K562 (cell line): ENCODE measurements at regions not wholly inside any gene's neighbourhood (a gene's known extent, or its start where the extent isn't known, plus 50 kb on each side); places are given as distances from the start of the nearest gene placed in this dataset.

Experiments
- ATAC-seq: fragments of 200-7000 bp; cut with Tn5 transposase; 3 replicates; pipeline ENCODE4 v1.9.1; 2020; ENCODE audit warnings: moderate library complexity
- BruUV-seq: library from RNA; stranded (reverse); fragments of 400-500 nt; replicated peaks from 2 replicates; lab custom pipeline; 2021; lab: Mats Ljungman, UMichigan
- CTCF ChIA-PET: fragments of 300-600 bp; formaldehyde crosslinking; extraction: SDS; loops from one replicate; lab custom pipeline; 2021; ENCODE audit warnings: low intra/inter-chr PET ratio; lab: Yijun Ruan, JAX
- POLR2A ChIA-PET: fragments of 300-600, 350-650 bp; sonication (Branson Sonifier 250); formaldehyde crosslinking; extraction: SDS; loops from one replicate; lab custom pipeline; 2021; ENCODE audit warnings: antibody characterized with exemption, inconsistent platforms; lab: Yijun Ruan, JAX
- DNase-seq, 4 experiments: peaks; one replicate each; pipeline versions ENCODE4 v3.0.0 to v3.0.0-alpha.2; 2011 to 2018; ENCODE audit warnings: low spot score in 3 of 4, mixed read lengths in 3 of 4; ENCODE audit errors: extremely low read depth in 1 of 4
- FAIRE-seq: peaks from 2 replicates; lab custom pipeline; 2011; peaks lifted over from hg19 to GRCh38; lab: Jason Lieb, UNC
- H2AFZ ChIP-seq: 2 replicates; pipeline ENCODE4 v1.6.0; 2011; ENCODE audit warnings: low read depth, low read length, control low read depth, inconsistent platforms
- H3K27ac ChIP-seq: fragments of 200-600 bp; 3 replicates; pipeline ENCODE4 v1.8.0; 2011; ENCODE audit warnings: low read depth, mild to moderate bottlenecking, control low read depth, inconsistent platforms, low read length, moderate library complexity, mixed read lengths; ENCODE audit errors: extremely low read depth
- H3K27me3 ChIP-seq, 2 experiments: fragments of 300-600 bp in 1 of 2; 2 replicates in 1 of 2; 3 replicates in 1 of 2; pipeline versions ENCODE4 v1.6.0 to v1.8.0; 2011; ENCODE audit warnings: inconsistent platforms in 2 of 2, low read length in 2 of 2, mild to moderate bottlenecking in 1 of 2, mixed read lengths in 1 of 2, moderate library complexity in 1 of 2; ENCODE audit not compliant: control insufficient read depth in 2 of 2, insufficient read depth in 2 of 2
- H3K36me3 ChIP-seq: fragments of 300-600 bp; 3 replicates; pipeline ENCODE4 v1.8.0; 2011; ENCODE audit warnings: mild to moderate bottlenecking, low read length, inconsistent platforms; ENCODE audit not compliant: control insufficient read depth, insufficient read depth
- H3K4me1 ChIP-seq, 2 experiments: fragments of 200-600 bp in 1 of 2; replicated peaks in 1 of 2; 2 replicates in 1 of 2; 3 replicates in 1 of 2; pipeline versions ENCODE4 v1.5.1 to v1.8.0; 2011; ENCODE audit warnings: inconsistent platforms in 2 of 2, low read length in 2 of 2, mild to moderate bottlenecking in 1 of 2, mixed read lengths in 1 of 2, moderate library complexity in 1 of 2; ENCODE audit not compliant: control insufficient read depth in 2 of 2, insufficient read depth in 2 of 2
- H3K4me2 ChIP-seq: 2 replicates; pipeline ENCODE4 v1.6.1; 2011; ENCODE audit warnings: low read length, control low read depth, inconsistent platforms, mixed read lengths; ENCODE audit not compliant: insufficient read depth
- H3K4me3 ChIP-seq: fragments of 200-600 bp; sonication (generic), shearing (Covaris generic); 2 replicates; pipeline ENCODE4 v1.5.1; 2016; ENCODE audit warnings: control low read depth, inconsistent platforms
- H3K79me2 ChIP-seq: fragments of 200-600 bp; 3 replicates; pipeline ENCODE4 v1.8.0; 2011; ENCODE audit warnings: low read length, inconsistent platforms; ENCODE audit not compliant: control insufficient read depth, insufficient read depth
- H3K9ac ChIP-seq, 2 experiments: 2 replicates each; pipeline versions ENCODE4 v1.6.0 to v1.6.1; 2011; ENCODE audit warnings: low read depth in 2 of 2, low read length in 2 of 2, control low read depth in 1 of 2, inconsistent platforms in 1 of 2, mild to moderate bottlenecking in 1 of 2, mixed read lengths in 1 of 2; ENCODE audit not compliant: insufficient read depth in 1 of 2
- H3K9me1 ChIP-seq: one replicate; pipeline ENCODE4 v1.6.0; 2011; ENCODE audit warnings: inconsistent platforms, mild to moderate bottlenecking, low read length, moderate library complexity; ENCODE audit not compliant: control insufficient read depth, insufficient read depth
- H3K9me3 ChIP-seq: replicated peaks from 2 replicates; pipeline ENCODE4 v1.5.1; 2011; ENCODE audit warnings: low read depth, low read length, inconsistent platforms; ENCODE audit not compliant: control insufficient read depth, insufficient read depth
- H4K20me1 ChIP-seq: replicated peaks from 2 replicates; pipeline ENCODE4 v1.6.1; 2011; ENCODE audit warnings: low read length, inconsistent platforms, mixed read lengths; ENCODE audit not compliant: control insufficient read depth, insufficient read depth
- ATF2 ChIP-seq: sonication (generic); formaldehyde crosslinking; IDR thresholded peaks from 2 replicates; pipeline ENCODE4 v1.8.1; 2022; ENCODE audit warnings: missing genetic modification reagents
- GTF3C2 ChIP-seq: IDR thresholded peaks from 3 replicates; pipeline ENCODE4 v1.6.1; 2011; ENCODE audit warnings: borderline replicate concordance, mild to moderate bottlenecking, moderate library complexity; ENCODE audit not compliant: insufficient read length; ENCODE audit errors: extremely low read depth
- MAFG ChIP-seq: fragments of 450-650 bp; conservative IDR thresholded peaks from 2 replicates; pipeline ENCODE4 v1.6.1; 2016; ENCODE audit warnings: missing genetic modification characterization, missing compliant biosample characterization
- MAX ChIP-seq: sonication (generic); formaldehyde crosslinking; IDR thresholded peaks from 2 replicates; pipeline ENCODE4 v1.9.0; 2022; ENCODE audit warnings: mild to moderate bottlenecking, missing genetic modification reagents
- NCOA1 ChIP-seq: fragments of 450-650 bp; IDR thresholded peaks from 2 replicates; pipeline ENCODE4 v1.6.1; 2016; ENCODE audit warnings: low read depth
- TEAD1 ChIP-seq, 2 experiments: fragments of 450-650 bp in 1 of 2; sonication (generic) in 1 of 2; formaldehyde crosslinking; IDR thresholded peaks; 2 replicates each; pipeline versions ENCODE4 v1.4.0 to v1.8.0; 2020 to 2022; ENCODE audit warnings: mild to moderate bottlenecking in 2 of 2, missing genetic modification reagents in 1 of 2
- WHSC1 ChIP-seq: IDR thresholded peaks from one replicate; pipeline ENCODE4 v1.6.1; 2012; ENCODE audit warnings: low read length, control low read depth, inconsistent platforms
- ZBTB34 ChIP-seq: fragments of 250-450 bp; sonication (Bioruptor Pico); IDR thresholded peaks from 2 replicates; pipeline ENCODE4 v1.8.0; 2021; ENCODE audit warnings: mild to moderate bottlenecking, moderate library complexity
- ZBTB5 ChIP-seq: fragments of 450-650 bp; IDR thresholded peaks from 2 replicates; pipeline ENCODE4 v1.6.1; 2017; ENCODE audit warnings: antibody characterized with exemption
- ZNF512 ChIP-seq: IDR thresholded peaks from 2 replicates; pipeline ENCODE4 v1.6.1; 2016; ENCODE audit warnings: missing genetic modification characterization, missing compliant biosample characterization
- ZNF668 ChIP-seq: fragments of 250-450 bp; sonication (Bioruptor Pico); IDR thresholded peaks from 2 replicates; pipeline ENCODE4 v1.8.0; 2022; ENCODE audit warnings: mild to moderate bottlenecking, inconsistent platforms
- WGBS: fragments of 100-300 bp; shearing (Covaris generic); methylation state at CpG from one replicate; pipeline ENCODE4 v1.1.6; 2016; ENCODE audit warnings: low coverage, mixed read lengths; ENCODE audit not compliant: insufficient coverage; ENCODE audit errors: missing lambda C conversion rate; 5-methylcytosine and 5-hydroxymethylcytosine counted together
- in situ Hi-C: fragments of 300-500 bp; cut with MboI; formaldehyde crosslinking; loops from 4 replicates; pipeline ENCODE4 v1.15.0; 2018; ENCODE audit warnings: inconsistent platforms, mixed read lengths
- intact Hi-C: fragments of 100-400 bp; cut with micrococcal nuclease; formaldehyde crosslinking; loops from 2 replicates; pipeline ENCODE4 v1.14.2; 2022

GRCh38 chr4:151865312-151865711 lies 104.5 kb upstream of the GATB start (continued):
- TF ChIP-seq ZNF512 (tag) (no peak), ZNF668 (CRISPR knock-in tag) (no peak)

- CTCF ChIA-PET, result no interaction called here
- Histone ChIP-seq H3K27me3 (peaks cover 9 to 44% of the 10 kb centered on the region in 2 experiments; a peak in 3 of 5 replicates), H3K36me3 (no peaks in the 10 kb centered on the region), H2AFZ (no peak overlapping the region), H3K9me1 (no peaks in the 10 kb centered on the region), H3K9me3 (no peaks in the 10 kb centered on the region), H3K9ac (no peak overlapping the region), H3K27ac (no peak overlapping the region), H3K4me2 (no peak overlapping the region), H3K4me3 (no peak overlapping the region), H3K4me1 (no peaks in the 10 kb centered on the region), H4K20me1 (peaks cover 7% of the 10 kb centered on the region; the same call in 1 of the 2 replicates), H3K79me2 (no peaks in the 10 kb centered on the region)
- intact Hi-C loops (no loop called here), in situ Hi-C loops (no loop called here)
- no peak for DNase-seq
- no peak for ATAC-seq
- 3% methylated on average over 4 of the region's 5 CpGs for WGBS
- TF ChIP-seq ATF2 (no peak), NCOA1 (no peak), MAFG (tag) (no peak), WHSC1 (no peak), ZBTB5 (no peak), MAX (CRISPR knock-in tag) (no peak), TEAD1 (CRISPR knock-in tag; IDR thresholded peaks at IDR 0.05) (no peak), ZBTB34 (CRISPR knock-in tag) (no peak), GTF3C2 (no peak)
- no peak for FAIRE-seq
- POLR2A ChIA-PET, result no interaction called here
- no TSS peak for BruUV-seq
These were observed 103.3 kb upstream of the GATB start for GRCh38 chr4:151864068-151864467.
